Memory B cell (primary cell): ENCODE measurements at regions not wholly inside any gene's neighbourhood (a gene's known extent, or its start where the extent isn't known, plus 50 kb on each side); places are given as distances from the start of the nearest gene placed in this dataset.
"Not testable (repeated sequence)": the region's sequence is repeated elsewhere in the genome, so short reads cannot be mapped to it uniquely, and the experiment has no call there.

Experiments used
- ATAC-seq: fragments of 150-1000 bp; cut with Tn5 transposase; 2 replicates; pipeline ENCODE4 v1.10.0; 2021; ENCODE audit warnings: low read depth, mild to moderate bottlenecking, moderate library complexity
- DNase-seq, 2 donors: peaks; one replicate each; pipeline ENCODE4 v3.0.0; 2022; ENCODE audit warnings: low spot score in 2 of 2
- H3K27ac Mint-ChIP-seq: one replicate; pipeline ENCODE4 v1.8.0; 2022; ENCODE audit warnings: mild to moderate bottlenecking, moderate library complexity, mixed read lengths
- H3K27me3 Mint-ChIP-seq: one replicate; pipeline ENCODE4 v1.8.0; 2022; ENCODE audit warnings: mixed read lengths
- H3K36me3 Mint-ChIP-seq: one replicate; pipeline ENCODE4 v1.8.0; 2022; ENCODE audit warnings: mild to moderate bottlenecking, mixed read lengths
- H3K4me1 Mint-ChIP-seq: one replicate; pipeline ENCODE4 v1.8.0; 2022; ENCODE audit warnings: mixed read lengths
- H3K4me3 Mint-ChIP-seq: one replicate; pipeline ENCODE4 v1.8.0; 2022; ENCODE audit warnings: mild to moderate bottlenecking, moderate library complexity, mixed read lengths
- H3K9me3 Mint-ChIP-seq: one replicate; pipeline ENCODE4 v1.8.0; 2022; ENCODE audit warnings: mixed read lengths

GRCh38 chr5:116864838-116865190, 290.2 kb upstream of the SEMA6A start:
- DNase-seq, result no peak
- no peak for ATAC-seq
- H3K9me3 Mint-ChIP-seq, result peaks cover 3% of the 10 kb centered on the region
- no peaks in the 10 kb centered on the region for H3K36me3 Mint-ChIP-seq
- H3K4me1 Mint-ChIP-seq, result no peaks in the 10 kb centered on the region
- H3K27me3 Mint-ChIP-seq, result no peaks in the 10 kb centered on the region
- H3K4me3 Mint-ChIP-seq, result no peak overlapping the region
- H3K27ac Mint-ChIP-seq, result no peak overlapping the region

GRCh38 chr5:116864157-116864837, 289.7 kb upstream of the SEMA6A start:
- Mint-ChIP-seq H3K4me3 (no peak overlapping the region), H3K9me3 (peaks cover 1% of the 10 kb centered on the region), H3K36me3 (no peaks in the 10 kb centered on the region), H3K4me1 (no peaks in the 10 kb centered on the region), H3K27ac (no peak overlapping the region), H3K27me3 (no peaks in the 10 kb centered on the region)
- no peak for DNase-seq
- ATAC-seq, result no peak

- ATAC-seq (no peak), DNase-seq (no peak)
- H3K9me3 Mint-ChIP-seq, result peaks cover 1% of the 10 kb centered on the region
- no peaks in the 10 kb centered on the region for H3K27me3 Mint-ChIP-seq
- no peaks in the 10 kb centered on the region for H3K4me1 Mint-ChIP-seq
- no peaks in the 10 kb centered on the region for H3K36me3 Mint-ChIP-seq
- no peak overlapping the region for H3K27ac Mint-ChIP-seq
- no peak overlapping the region for H3K4me3 Mint-ChIP-seq
Observed at GRCh38 chr5:116862632-116863455, 288.2 kb upstream of the SEMA6A start.

GRCh38 chr5:116861666-116862065, 287.0 kb upstream of the SEMA6A start:
- no peak for ATAC-seq

GRCh38 chr5:116861097-116861496, 286.5 kb upstream of the SEMA6A start:
- no peak overlapping the region for H3K27ac Mint-ChIP-seq
- DNase-seq, result no peak
- ATAC-seq, result no peak
- no peaks in the 10 kb centered on the region for H3K27me3 Mint-ChIP-seq
- H3K36me3 Mint-ChIP-seq, result no peaks in the 10 kb centered on the region
- H3K9me3 Mint-ChIP-seq, result peaks cover 1% of the 10 kb centered on the region
- no peaks in the 10 kb centered on the region for H3K4me1 Mint-ChIP-seq
- H3K4me3 Mint-ChIP-seq, result no peak overlapping the region

More at GRCh38 chr5:116861666-116862065, 287.0 kb upstream of the SEMA6A start:
- no peak for DNase-seq
- Mint-ChIP-seq H3K9me3 (peaks cover 1% of the 10 kb centered on the region), H3K4me3 (no peak overlapping the region), H3K27me3 (no peaks in the 10 kb centered on the region), H3K27ac (no peak overlapping the region), H3K4me1 (no peaks in the 10 kb centered on the region), H3K36me3 (no peaks in the 10 kb centered on the region)

- H3K4me1 Mint-ChIP-seq, result no peaks in the 10 kb centered on the region
- H3K9me3 Mint-ChIP-seq, result peaks cover 1% of the 10 kb centered on the region
- no peaks in the 10 kb centered on the region for H3K27me3 Mint-ChIP-seq
- DNase-seq, result no peak
- no peak for ATAC-seq
- H3K36me3 Mint-ChIP-seq, result no peaks in the 10 kb centered on the region
- H3K27ac Mint-ChIP-seq, result no peak overlapping the region
- H3K4me3 Mint-ChIP-seq, result no peak overlapping the region
Observed at GRCh38 chr5:116859666-116860320, 285.2 kb upstream of the SEMA6A start.

GRCh38 chr5:116858705-116859333, 284.2 kb upstream of the SEMA6A start:
- ATAC-seq (no peak), DNase-seq (no peak)
- peaks cover 1% of the 10 kb centered on the region for H3K9me3 Mint-ChIP-seq
- no peaks in the 10 kb centered on the region for H3K4me1 Mint-ChIP-seq
- no peak overlapping the region for H3K4me3 Mint-ChIP-seq
- no peaks in the 10 kb centered on the region for H3K36me3 Mint-ChIP-seq
- no peak overlapping the region for H3K27ac Mint-ChIP-seq
- H3K27me3 Mint-ChIP-seq, result no peaks in the 10 kb centered on the region

- H3K36me3 Mint-ChIP-seq, H3K9me3 Mint-ChIP-seq, ATAC-seq, H3K27me3 Mint-ChIP-seq, H3K4me1 Mint-ChIP-seq, DNase-seq, H3K27ac Mint-ChIP-seq, H3K4me3 Mint-ChIP-seq: not testable (repeated sequence)
Observed at GRCh38 chr5:116858020-116858419, 283.4 kb upstream of the SEMA6A start.

- ATAC-seq (no peak), DNase-seq (no peak)
- H3K4me3 Mint-ChIP-seq, result no peak overlapping the region
- H3K9me3 Mint-ChIP-seq, result peaks cover 1% of the 10 kb centered on the region
- peaks cover 2% of the 10 kb centered on the region for H3K27me3 Mint-ChIP-seq
- H3K27ac Mint-ChIP-seq, result no peak overlapping the region
- no peaks in the 10 kb centered on the region for H3K36me3 Mint-ChIP-seq
- H3K4me1 Mint-ChIP-seq, result no peaks in the 10 kb centered on the region
Observed at GRCh38 chr5:116856271-116856670, 281.6 kb upstream of the SEMA6A start.

- H3K27ac Mint-ChIP-seq, result no peak overlapping the region
- H3K4me1 Mint-ChIP-seq, result no peaks in the 10 kb centered on the region
- H3K4me3 Mint-ChIP-seq, result no peak overlapping the region
- no peaks in the 10 kb centered on the region for H3K9me3 Mint-ChIP-seq
- ATAC-seq (no peak), DNase-seq (no peak)
- peaks cover 2% of the 10 kb centered on the region for H3K27me3 Mint-ChIP-seq
- H3K36me3 Mint-ChIP-seq, result no peaks in the 10 kb centered on the region
Observed at GRCh38 chr5:116853992-116854391, 279.4 kb upstream of the SEMA6A start.

- no peak overlapping the region for H3K27ac Mint-ChIP-seq
- H3K4me1 Mint-ChIP-seq, result no peaks in the 10 kb centered on the region
- DNase-seq (no peak), ATAC-seq (no peak)
- H3K4me3 Mint-ChIP-seq, result no peak overlapping the region
- peaks cover 2% of the 10 kb centered on the region for H3K27me3 Mint-ChIP-seq
- no peaks in the 10 kb centered on the region for H3K36me3 Mint-ChIP-seq
- H3K9me3 Mint-ChIP-seq, result no peaks in the 10 kb centered on the region
Observed at GRCh38 chr5:116848954-116849581, 274.4 kb upstream of the SEMA6A start.

GRCh38 chr5:116847960-116848359, 273.3 kb upstream of the SEMA6A start:
- Mint-ChIP-seq H3K9me3 (no peaks in the 10 kb centered on the region), H3K27me3 (peaks cover 2% of the 10 kb centered on the region), H3K36me3 (no peaks in the 10 kb centered on the region), H3K4me3 (no peak overlapping the region), H3K27ac (no peak overlapping the region), H3K4me1 (no peaks in the 10 kb centered on the region)
- ATAC-seq (no peak), DNase-seq (no peak)

- H3K27ac Mint-ChIP-seq, result no peak overlapping the region
- no peak overlapping the region for H3K4me3 Mint-ChIP-seq
- ATAC-seq, result no peak
- no peaks in the 10 kb centered on the region for H3K9me3 Mint-ChIP-seq
- no peaks in the 10 kb centered on the region for H3K36me3 Mint-ChIP-seq
- no peak for DNase-seq
- no peaks in the 10 kb centered on the region for H3K4me1 Mint-ChIP-seq
- no peaks in the 10 kb centered on the region for H3K27me3 Mint-ChIP-seq
Observed at GRCh38 chr5:116844015-116844414, 269.4 kb upstream of the SEMA6A start.

- no peaks in the 10 kb centered on the region for H3K4me1 Mint-ChIP-seq
- ATAC-seq, result no peak
- H3K36me3 Mint-ChIP-seq, result no peaks in the 10 kb centered on the region
- H3K27me3 Mint-ChIP-seq, result no peaks in the 10 kb centered on the region
- no peaks in the 10 kb centered on the region for H3K9me3 Mint-ChIP-seq
- H3K4me3 Mint-ChIP-seq, result no peak overlapping the region
- H3K27ac Mint-ChIP-seq, result no peak overlapping the region
- DNase-seq, result no peak
Observed at GRCh38 chr5:116842514-116842961, 267.9 kb upstream of the SEMA6A start.
